Spleen (tissue), 11 donors: ENCODE measurements at regions not wholly inside any gene's neighbourhood (a gene's known extent, or its start where the extent isn't known, plus 50 kb on each side); places are given as distances from the start of the nearest gene placed in this dataset.
"Not testable (repeated sequence)": the region's sequence is repeated elsewhere in the genome, so short reads cannot be mapped to it uniquely, and the experiment has no call there.

Experiments
- DNase-seq: peaks from one replicate; pipeline ENCODE4 v3.0.0-alpha.2; 2020
- H3K27ac ChIP-seq, 8 donors: fragments of 200-600 bp; sonication (generic) in 7 of 8; 1 replicate in 4 of 8; 2 replicates in 4 of 8; pipeline versions ENCODE4 v1.5.0 to v1.8.0; 2016 to 2021; ENCODE audit warnings: inconsistent platforms in 4 of 8, mild to moderate bottlenecking in 4 of 8, moderate library complexity in 1 of 8
- H3K27me3 ChIP-seq, 7 donors: fragments of 200-600 bp; sonication (generic) in 6 of 7; replicated peaks in 1 of 7; 1 replicate in 4 of 7; 2 replicates in 3 of 7; pipeline versions ENCODE4 v1.5.0 to v1.8.0; 2016 to 2021; ENCODE audit warnings: inconsistent platforms in 3 of 7, mild to moderate bottlenecking in 1 of 7
- H3K36me3 ChIP-seq, 6 donors: fragments of 200-600 bp; sonication (generic) in 5 of 6; 1 replicate in 4 of 6; 2 replicates in 2 of 6; pipeline versions ENCODE4 v1.5.0 to v1.8.0; 2016 to 2021; ENCODE audit warnings: inconsistent platforms in 2 of 6
- H3K4me1 ChIP-seq, 6 donors: fragments of 200-600 bp; sonication (generic) in 5 of 6; 1 replicate in 3 of 6; 2 replicates in 3 of 6; pipeline versions ENCODE4 v1.5.0 to v1.8.0; 2016 to 2021; ENCODE audit warnings: inconsistent platforms in 3 of 6
- H3K4me3 ChIP-seq, 8 donors: fragments of 200-600 bp; sonication (generic) in 7 of 8; 1 replicate in 4 of 8; 2 replicates in 4 of 8; pipeline versions ENCODE4 v1.5.0 to v1.8.0; 2016 to 2021; ENCODE audit warnings: inconsistent platforms in 4 of 8, mild to moderate bottlenecking in 4 of 8, moderate library complexity in 2 of 8
- H3K9me3 ChIP-seq, 8 donors: fragments of 200-600 bp; sonication (generic) in 7 of 8; 1 replicate in 4 of 8; 2 replicates in 4 of 8; pipeline versions ENCODE4 v1.5.0 to v1.8.0; 2016 to 2021; ENCODE audit warnings: inconsistent platforms in 4 of 8
- POLR2A ChIP-seq, 3 donors: fragments of 450-650 bp; IDR thresholded peaks; one replicate each; pipeline ENCODE4 v1.5.1; 2017; ENCODE audit warnings: antibody characterized with exemption in 3 of 3, mild to moderate bottlenecking in 1 of 3
- POLR2AphosphoS5 ChIP-seq, 3 donors: sonication (generic); formaldehyde crosslinking; IDR thresholded peaks; one replicate each; pipeline ENCODE4 v1.5.1; 2017; ENCODE audit warnings: antibody characterized with exemption in 3 of 3
- WGBS, 5 donors: extraction: QIAGEN DNeasy Blood & Tissue Kit in 3 of 5; methylation state at CpG; one replicate each; pipeline versions ENCODE4 v1.1.5 to v1.1.7; 2013 to 2018; 5-methylcytosine and 5-hydroxymethylcytosine counted together
- intact Hi-C: fragments of 100-400 bp; cut with DNase I; formaldehyde crosslinking; loops from one replicate; pipeline ENCODE4 v1.15.0; 2023; ENCODE audit warnings: low total_unique reads
- TF ChIP-seq, protein P1 (sequence below), 11 experiments: fragments of 200-600 bp in 7 of 11; fragments of 450-650 bp in 4 of 11; sonication (generic) in 4 of 11; IDR thresholded peaks in 8 of 11; conservative IDR thresholded peaks in 3 of 11; 1 replicate in 7 of 11; 2 replicates in 4 of 11; pipeline versions ENCODE4 v1.4.0 to v1.8.0; 2016 to 2021; ENCODE audit warnings: antibody characterized with exemption in 11 of 11, inconsistent platforms in 4 of 11, mild to moderate bottlenecking in 1 of 11
- donor health status: healthy with polysubstance abuse.
- donor health status: DM: no; HTN: no; CAD: no; lungs with moderate emphysema.
- donor health status: DM: no; HTN: no; CAD: no.
- donor health status: Bipolar disorder and iron deficiency.
- donor health status: healthy.
- donor health status: DM: no; HTN: no; CAD: no.
- donor health status: DM: yes; HTN: yes; CAD: no.

DNA sequence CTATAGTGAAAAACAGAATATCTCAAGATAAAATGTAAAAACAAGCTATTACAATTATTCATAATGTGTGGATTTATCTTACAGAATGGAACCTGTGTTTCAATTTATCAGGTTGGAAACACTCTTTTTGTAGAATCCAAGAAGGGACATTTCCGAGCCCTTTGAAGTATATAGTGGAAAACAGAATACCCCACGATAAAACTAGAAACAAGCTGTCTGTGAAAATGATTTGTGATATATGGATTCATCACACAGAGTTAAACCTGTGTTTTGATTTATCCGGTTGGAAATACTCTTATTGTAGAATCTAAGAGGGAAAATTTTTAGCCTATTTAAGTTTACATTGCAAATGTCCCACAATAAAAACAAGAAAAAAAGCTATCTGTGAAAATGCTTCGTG is 388.2 kb downstream of the PRDM9 start:
- Histone ChIP-seq H3K27ac (no peak overlapping the region), H3K27me3 (no peaks in the 10 kb centered on the region), H3K36me3 (no peaks in the 10 kb centered on the region), H3K4me1 (no peaks in the 10 kb centered on the region), H3K9me3 (peaks cover 0 to 59% (median 45%) of the 10 kb centered on the region in 8 donors), H3K4me3 (no peak overlapping the region)
- 70 to 83% (median 81%) methylated on average over 4 of the region's 4 CpGs for WGBS, 5 donors
- no peak for DNase-seq
- intact Hi-C loops: no loop called here
- TF ChIP-seq, protein P1, sequence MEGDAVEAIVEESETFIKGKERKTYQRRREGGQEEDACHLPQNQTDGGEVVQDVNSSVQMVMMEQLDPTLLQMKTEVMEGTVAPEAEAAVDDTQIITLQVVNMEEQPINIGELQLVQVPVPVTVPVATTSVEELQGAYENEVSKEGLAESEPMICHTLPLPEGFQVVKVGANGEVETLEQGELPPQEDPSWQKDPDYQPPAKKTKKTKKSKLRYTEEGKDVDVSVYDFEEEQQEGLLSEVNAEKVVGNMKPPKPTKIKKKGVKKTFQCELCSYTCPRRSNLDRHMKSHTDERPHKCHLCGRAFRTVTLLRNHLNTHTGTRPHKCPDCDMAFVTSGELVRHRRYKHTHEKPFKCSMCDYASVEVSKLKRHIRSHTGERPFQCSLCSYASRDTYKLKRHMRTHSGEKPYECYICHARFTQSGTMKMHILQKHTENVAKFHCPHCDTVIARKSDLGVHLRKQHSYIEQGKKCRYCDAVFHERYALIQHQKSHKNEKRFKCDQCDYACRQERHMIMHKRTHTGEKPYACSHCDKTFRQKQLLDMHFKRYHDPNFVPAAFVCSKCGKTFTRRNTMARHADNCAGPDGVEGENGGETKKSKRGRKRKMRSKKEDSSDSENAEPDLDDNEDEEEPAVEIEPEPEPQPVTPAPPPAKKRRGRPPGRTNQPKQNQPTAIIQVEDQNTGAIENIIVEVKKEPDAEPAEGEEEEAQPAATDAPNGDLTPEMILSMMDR (IDR thresholded peaks at IDR 0.05 in 8 of 11, conservative IDR thresholded peaks at IDR 0.05 in 3 of 11): no peak
- TF ChIP-seq POLR2AphosphoS5 (IDR thresholded peaks at IDR 0.05): no peak
- no peak for TF ChIP-seq POLR2A (IDR thresholded peaks at IDR 0.05)

DNA sequence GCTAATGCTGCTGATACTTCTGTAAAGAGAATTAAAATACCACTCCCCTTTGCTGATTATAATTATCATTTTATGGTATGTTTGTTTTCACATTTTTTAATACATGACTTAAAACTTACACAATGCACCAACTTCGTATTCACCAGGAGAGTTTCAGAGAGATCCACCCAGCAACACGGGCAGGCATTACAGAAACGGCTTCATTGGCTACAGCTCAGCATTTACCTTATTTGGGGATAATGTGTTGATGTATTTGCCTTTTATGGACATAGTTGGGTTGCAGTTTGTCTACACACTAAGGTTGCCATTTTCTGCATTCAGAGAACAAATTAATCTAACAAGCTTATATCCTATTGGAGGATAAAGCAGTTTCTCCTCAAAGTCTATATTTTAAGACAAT is 423.6 kb downstream of the PRDM9 start:
- intact Hi-C loops: no loop called here
- no peaks in the 10 kb centered on the region for H3K4me1 ChIP-seq
- WGBS, 5 donors: 71 to 81% (median 73%) methylated on average over 3 of the region's 3 CpGs

DNA sequence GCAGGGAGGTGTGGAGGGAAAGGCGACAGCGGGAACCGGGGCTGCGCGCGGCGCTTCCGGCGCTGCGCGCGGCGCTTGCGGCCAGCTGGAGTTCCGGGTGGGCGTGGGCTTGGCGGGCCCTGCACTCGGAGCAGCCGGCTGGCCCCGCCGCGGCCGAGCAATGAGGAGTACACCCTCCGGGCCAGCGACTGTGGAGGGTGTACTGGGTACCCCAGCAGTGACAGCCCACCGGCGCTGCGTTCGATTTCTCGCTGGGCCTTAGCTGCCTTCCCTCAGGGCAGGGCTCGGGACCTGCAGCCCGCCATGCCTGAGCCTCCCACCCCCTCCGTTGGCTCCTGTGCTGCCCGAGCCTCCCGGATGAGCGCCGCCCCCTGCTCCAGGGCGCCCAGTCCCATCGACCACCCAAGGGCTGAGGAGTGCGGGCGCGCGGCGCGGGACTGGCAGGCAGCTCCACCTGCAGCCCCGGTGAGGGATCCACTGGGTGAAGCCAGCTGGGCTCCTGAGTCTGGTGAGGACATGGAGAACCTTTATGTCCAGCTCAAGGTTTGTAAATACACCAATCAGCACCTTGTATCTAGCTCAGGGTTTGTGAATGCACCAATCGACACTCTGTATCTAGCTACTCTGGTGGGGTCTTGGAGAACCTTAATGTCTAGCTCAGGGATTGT is 444.0 kb downstream of the PRDM9 start:
- peak overlapping the region in 1 of 8 donors; percentile 33 for H3K27ac ChIP-seq
- intact Hi-C loops, H3K36me3 ChIP-seq, H3K27me3 ChIP-seq, H3K4me1 ChIP-seq, DNase-seq: not testable (repeated sequence)
- TF ChIP-seq POLR2AphosphoS5 (IDR thresholded peaks at IDR 0.05): peak in 1 of 3 donors; percentile 38
- H3K4me3 ChIP-seq: peak overlapping the region in 2 of 8 donors; percentile 28 to 30
- WGBS, 5 donors: 86 to 94% (median 90%) methylated on average over 38 to 47 of the region's 47 CpGs
- peaks cover 0 to 54% (median 26%) of the 10 kb centered on the region in 8 donors for H3K9me3 ChIP-seq

More for the DNA sequence above, 423.6 kb downstream of the PRDM9 start:
- Histone ChIP-seq H3K27ac (no peak overlapping the region), H3K4me3 (no peak overlapping the region), H3K9me3 (peaks cover 0 to 34% (median 18%) of the 10 kb centered on the region in 8 donors), H3K36me3 (no peaks in the 10 kb centered on the region), H3K27me3 (no peaks in the 10 kb centered on the region)
- DNase-seq: no peak
- TF ChIP-seq POLR2AphosphoS5 (IDR thresholded peaks at IDR 0.05): no peak
- TF ChIP-seq, protein P1 (IDR thresholded peaks at IDR 0.05 in 8 of 11, conservative IDR thresholded peaks at IDR 0.05 in 3 of 11): no peak
- TF ChIP-seq POLR2A (IDR thresholded peaks at IDR 0.05): no peak

- no peak for TF ChIP-seq POLR2A (IDR thresholded peaks at IDR 0.05)
- TF ChIP-seq, protein P1 (IDR thresholded peaks at IDR 0.05 in 8 of 11, conservative IDR thresholded peaks at IDR 0.05 in 3 of 11): no peak
- TF ChIP-seq POLR2AphosphoS5 (IDR thresholded peaks at IDR 0.05): no peak
- WGBS, 5 donors: 75 to 90% (median 81%) methylated on average over 5 of the region's 5 CpGs
- intact Hi-C loops: no loop called here
- Histone ChIP-seq H3K9me3 (peaks cover 0 to 19% (median 11%) of the 10 kb centered on the region in 8 donors), H3K4me1 (no peaks in the 10 kb centered on the region), H3K27ac (no peak overlapping the region), H3K27me3 (no peaks in the 10 kb centered on the region), H3K4me3 (no peak overlapping the region), H3K36me3 (no peaks in the 10 kb centered on the region)
- no peak for DNase-seq
Observed at GRCh38 chr5:23963449-23963848, 456.0 kb downstream of the PRDM9 start.
